A549 (cell line): ENCODE measurements at regions not wholly inside any gene's neighbourhood (a gene's known extent, or its start where the extent isn't known, plus 50 kb on each side); places are given as distances from the start of the nearest gene placed in this dataset.

Source experiments
- ATAC-seq, 2 experiments: fragments of 200-7000 bp in 1 of 2; fragments of >200 bp in 1 of 2; cut with Nextera tagmentation in 1 of 2; cut with Tn5 transposase in 1 of 2; 3 replicates each; pipeline versions ENCODE4 v1.8.0 to v1.9.1; 2018 to 2020; ENCODE audit warnings: mild to moderate bottlenecking in 1 of 2, moderate library complexity in 1 of 2
- CTCF ChIA-PET: fragments of 300-600 bp; sonication (Branson Sonifier 250); formaldehyde crosslinking; extraction: SDS; loops from one replicate; lab custom pipeline; 2021; ENCODE audit warnings: antibody characterized with exemption, inconsistent platforms; lab: Yijun Ruan, JAX
- POLR2A ChIA-PET: fragments of 350-600 bp; formaldehyde crosslinking; extraction: SDS; loops from one replicate; lab custom pipeline; 2021; ENCODE audit warnings: antibody characterized with exemption, inconsistent platforms; lab: Yijun Ruan, JAX
- DNase-seq, 2 experiments: peaks; one replicate each; pipeline versions ENCODE4 v3.0.0 to v3.0.0-alpha.2; 2011 to 2016; ENCODE audit warnings: low read depth in 1 of 2, low spot score in 1 of 2
- FAIRE-seq: peaks from 2 replicates; lab custom pipeline; 2011; peaks lifted over from hg19 to GRCh38; lab: Jason Lieb, UNC
- H3K27ac ChIP-seq, 2 experiments: fragments of >200 bp; sonication (Bioruptor Twin); formaldehyde crosslinking; 3 replicates each; pipeline ENCODE4 v1.5.1; 2016 to 2017
- H3K4me1 ChIP-seq: fragments of >200 bp; sonication (Bioruptor Twin); formaldehyde crosslinking; 3 replicates; pipeline ENCODE4 v1.6.1; 2016
- H3K4me2 ChIP-seq: fragments of >200 bp; sonication (Bioruptor Twin); formaldehyde crosslinking; 3 replicates; pipeline ENCODE4 v1.6.1; 2016
- H3K4me3 ChIP-seq: fragments of >200 bp; sonication (Bioruptor Twin); formaldehyde crosslinking; 3 replicates; pipeline ENCODE4 v1.5.1; 2016
- H3K9me3 ChIP-seq: fragments of >200 bp; sonication (Bioruptor Twin); formaldehyde crosslinking; 3 replicates; pipeline ENCODE4 v1.6.1; 2016
- ATOH8 ChIP-seq: fragments of 250-450 bp; sonication (Bioruptor Pico); IDR thresholded peaks from 2 replicates; pipeline ENCODE4 v1.5.0; 2020; ENCODE audit warnings: low read depth, mild to moderate bottlenecking, moderate library complexity
- CBX8 ChIP-seq: fragments of 200-600 bp; sonication (generic); IDR thresholded peaks from 2 replicates; pipeline ENCODE4 v1.6.1; 2016
- CHD4 ChIP-seq: fragments of 200-600 bp; sonication (generic); IDR thresholded peaks from 2 replicates; pipeline ENCODE4 v1.6.1; 2016; ENCODE audit warnings: antibody characterized with exemption, mild to moderate bottlenecking, borderline replicate concordance
- CTCF ChIP-seq: fragments of >200 bp; sonication (Bioruptor Twin); formaldehyde crosslinking; IDR thresholded peaks from 3 replicates; pipeline ENCODE4 v1.5.1; 2016
- EHMT2 ChIP-seq: fragments of 200-600 bp; sonication (generic); IDR thresholded peaks from 2 replicates; pipeline ENCODE4 v1.6.1; 2016; ENCODE audit warnings: antibody characterized with exemption, low read depth, mild to moderate bottlenecking, moderate library complexity
- ELK1 ChIP-seq: fragments of 150-350 bp; IDR thresholded peaks from 2 replicates; pipeline ENCODE4 v1.6.1; 2014; ENCODE audit warnings: low read depth, mild to moderate bottlenecking, low read length
- EP300 ChIP-seq, 2 experiments: fragments of >200 bp; sonication (Bioruptor Twin); formaldehyde crosslinking; IDR thresholded peaks; 2 replicates in 1 of 2; 3 replicates in 1 of 2; pipeline ENCODE4 v1.6.1; 2016 to 2017
- FOSL2 ChIP-seq, 2 experiments: fragments of 450-650 bp in 1 of 2; fragments of >200 bp in 1 of 2; sonication (Bioruptor Twin) in 1 of 2; formaldehyde crosslinking; IDR thresholded peaks; 2 replicates each; pipeline versions ENCODE4 v1.5.0 to v1.6.1; 2016 to 2020; ENCODE audit warnings: mild to moderate bottlenecking in 1 of 2, moderate library complexity in 1 of 2
- HDAC2 ChIP-seq: fragments of 200-600 bp; sonication (generic); IDR thresholded peaks from 2 replicates; pipeline ENCODE4 v1.6.1; 2016
- HES2 ChIP-seq: fragments of >200 bp; sonication (Bioruptor Twin); formaldehyde crosslinking; IDR thresholded peaks from 2 replicates; pipeline ENCODE4 v1.6.1; 2016
- HOXA7 ChIP-seq: fragments of 250-450 bp; sonication (Bioruptor Pico); IDR thresholded peaks from 2 replicates; pipeline ENCODE4 v1.5.0; 2020; ENCODE audit warnings: mild to moderate bottlenecking, moderate library complexity
- HOXB13 ChIP-seq: fragments of 250-450 bp; sonication (Bioruptor Pico); IDR thresholded peaks from 2 replicates; pipeline ENCODE4 v1.5.0; 2020; ENCODE audit warnings: low read depth, mild to moderate bottlenecking, moderate library complexity
- HOXB5 ChIP-seq: fragments of 250-450 bp; sonication (Bioruptor Pico); IDR thresholded peaks from 2 replicates; pipeline ENCODE4 v1.5.0; 2020; ENCODE audit warnings: mild to moderate bottlenecking, moderate library complexity
- MAZ ChIP-seq: fragments of 150-350 bp; IDR thresholded peaks from 2 replicates; pipeline ENCODE4 v1.6.1; 2014; ENCODE audit warnings: antibody characterized with exemption, low read depth, low read length, borderline replicate concordance
- NPAS2 ChIP-seq: fragments of 250-450 bp; sonication (Bioruptor Pico); IDR thresholded peaks from 2 replicates; pipeline ENCODE4 v1.8.0; 2022; ENCODE audit warnings: mild to moderate bottlenecking, moderate library complexity, borderline replicate concordance
- PBX3 ChIP-seq: IDR thresholded peaks from 2 replicates; pipeline ENCODE4 v1.6.1; 2012
- POLR2AphosphoS2 ChIP-seq: conservative IDR thresholded peaks from 2 replicates; pipeline ENCODE4 v1.6.1; 2012; ENCODE audit warnings: low read length, improper control_type of control experiment, inconsistent platforms
- RCOR1 ChIP-seq: fragments of 150-350 bp; IDR thresholded peaks from 2 replicates; pipeline ENCODE4 v1.6.1; 2014; ENCODE audit warnings: antibody characterized with exemption, low read length, low read depth
- SREBF2 ChIP-seq: fragments of 450-650 bp; IDR thresholded peaks from 2 replicates; pipeline ENCODE4 v1.6.1; 2014; ENCODE audit warnings: mild to moderate bottlenecking, moderate library complexity
- TP53 ChIP-seq: fragments of 250-450 bp; sonication (Bioruptor Pico); IDR thresholded peaks from 2 replicates; pipeline ENCODE4 v1.5.0; 2021; ENCODE audit warnings: mild to moderate bottlenecking, moderate library complexity
- USF2 ChIP-seq: fragments of 450-650 bp; IDR thresholded peaks from 2 replicates; pipeline ENCODE4 v1.6.1; 2014; ENCODE audit warnings: antibody characterized with exemption
- ZNF302 ChIP-seq: fragments of 250-450 bp; sonication (Bioruptor Pico); IDR thresholded peaks from 2 replicates; pipeline ENCODE4 v1.9.0; 2021; ENCODE audit warnings: inconsistent platforms, mild to moderate bottlenecking, moderate library complexity
- WGBS: methylation state at CpG from one replicate; pipeline ENCODE4 v1.1.6; 2017; ENCODE audit errors: missing lambda C conversion rate; 5-methylcytosine and 5-hydroxymethylcytosine counted together

GRCh38 chr11:43021466-43021865 is 290.3 kb upstream of the API5 start:
- no peak overlapping the region for H3K4me2 ChIP-seq

GRCh38 chr11:43034341-43034740 is 277.5 kb upstream of the API5 start:
- no peak overlapping the region for H3K27ac ChIP-seq
- no peak for ATAC-seq
- H3K9me3 ChIP-seq = no peaks in the 10 kb centered on the region
- POLR2A ChIA-PET = no interaction called here
- H3K4me1 ChIP-seq = no peaks in the 10 kb centered on the region
- no peak for DNase-seq
- H3K4me3 ChIP-seq = no peak overlapping the region
- 2% methylated on average over 3 of the region's 3 CpGs for WGBS
- H3K4me2 ChIP-seq = no peak overlapping the region
- no peak for FAIRE-seq
- CTCF ChIA-PET = no interaction called here
- TF ChIP-seq RCOR1 (no peak), MAZ (no peak), FOSL2 (IDR thresholded peaks at IDR 0.05) (no peak), FOSL2 (CRISPR knock-in tag; IDR thresholded peaks at IDR 0.05) (no peak), ELK1 (no peak), SREBF2 (no peak), EHMT2 (no peak), CHD4 (no peak), CTCF (no peak), PBX3 (no peak), TP53 (CRISPR knock-in tag) (no peak), HOXA7 (CRISPR knock-in tag) (no peak), HOXB13 (no peak), CBX8 (no peak), HDAC2 (no peak), USF2 (no peak)

More at GRCh38 chr11:43021466-43021865, 290.3 kb upstream of the API5 start:
- POLR2A ChIA-PET = no interaction called here
- ATAC-seq (peak in 1 of 2 experiments; percentile 70; a peak in 3 of 6 replicates), FAIRE-seq (no peak), DNase-seq (peak in 1 of 2 experiments; percentile 15)
- no peak overlapping the region for H3K4me3 ChIP-seq
- no peak for TF ChIP-seq HOXB5 (CRISPR knock-in tag)
- TF ChIP-seq SREBF2 = no peak
- no peak for TF ChIP-seq HES2
- TF ChIP-seq POLR2AphosphoS2 = no peak
- TF ChIP-seq ATOH8 (CRISPR knock-in tag) = no peak
- TF ChIP-seq EP300 (IDR thresholded peaks at IDR 0.05) = no peak
- no peak for TF ChIP-seq ZNF302 (CRISPR knock-in tag)
- no peak for TF ChIP-seq NPAS2 (CRISPR knock-in tag)
- no peak for TF ChIP-seq USF2
- no peak for TF ChIP-seq PBX3
- TF ChIP-seq HOXA7 (CRISPR knock-in tag) = no peak
- no peaks in the 10 kb centered on the region for H3K4me1 ChIP-seq
- H3K27ac ChIP-seq = no peak overlapping the region
- no peaks in the 10 kb centered on the region for H3K9me3 ChIP-seq
- CTCF ChIA-PET = interaction anchor here (1.4 kb wide), 1 partner anchor 11 kb away, joined by 3 read pairs; no protein-coding TSS in a partner anchor
